Lower leg skin (tissue), 4 donors: ENCODE measurements at regions not wholly inside any gene's neighbourhood (a gene's known extent, or its start where the extent isn't known, plus 50 kb on each side); places are given as distances from the start of the nearest gene placed in this dataset.

Source experiments
- DNase-seq, 2 donors: peaks; one replicate each; pipeline ENCODE4 v3.0.0-alpha.2; 2019; ENCODE audit warnings: low spot score in 2 of 2
- H3K4me3 ChIP-seq: fragments of 200-600 bp; sonication (generic); 2 replicates; pipeline ENCODE4 v1.5.1; 2017; ENCODE audit warnings: mild to moderate bottlenecking, low read depth; ENCODE audit not compliant: poor library complexity, severe bottlenecking
- CTCF ChIP-seq, 3 donors: fragments of 450-650 bp; IDR thresholded peaks; one replicate each; pipeline ENCODE4 v1.5.1; 2016; ENCODE audit warnings: antibody characterized with exemption in 3 of 3, mild to moderate bottlenecking in 3 of 3, moderate library complexity in 2 of 3
- POLR2A ChIP-seq, 2 donors: fragments of 450-650 bp; IDR thresholded peaks; one replicate each; pipeline ENCODE4 v1.6.1; 2016 to 2017; ENCODE audit warnings: antibody characterized with exemption in 2 of 2, mild to moderate bottlenecking in 1 of 2, moderate library complexity in 1 of 2
- WGBS, 2 donors: methylation state at CpG; one replicate each; pipeline ENCODE4 v1.1.5; 2018; 5-methylcytosine and 5-hydroxymethylcytosine counted together
- intact Hi-C: fragments of 100-400 bp; cut with DNase I; formaldehyde crosslinking; loops from one replicate; pipeline ENCODE4 v1.15.0; 2023; ENCODE audit warnings: low total_unique reads

- no peak overlapping the region for H3K4me3 ChIP-seq
- intact Hi-C loops, result no loop called here
- TF ChIP-seq POLR2A (IDR thresholded peaks at IDR 0.05) (no peak), CTCF (IDR thresholded peaks at IDR 0.05) (no peak)
- 33 to 37% methylated on average over 2 of the region's 2 CpGs for WGBS, 2 donors
- DNase-seq, result no peak
These were observed 232.3 kb upstream of the WWC1 start for GRCh38 chr5:168059131-168059530.

- H3K4me3 ChIP-seq, result no peak overlapping the region
- no peak for DNase-seq
- intact Hi-C loops, result no loop called here
- TF ChIP-seq CTCF (IDR thresholded peaks at IDR 0.05) (no peak), POLR2A (IDR thresholded peaks at IDR 0.05) (no peak)
- 90 to 92% methylated on average over 3 of the region's 3 CpGs for WGBS, 2 donors
These were observed 229.2 kb upstream of the WWC1 start for GRCh38 chr5:168062239-168062638.

DNA sequence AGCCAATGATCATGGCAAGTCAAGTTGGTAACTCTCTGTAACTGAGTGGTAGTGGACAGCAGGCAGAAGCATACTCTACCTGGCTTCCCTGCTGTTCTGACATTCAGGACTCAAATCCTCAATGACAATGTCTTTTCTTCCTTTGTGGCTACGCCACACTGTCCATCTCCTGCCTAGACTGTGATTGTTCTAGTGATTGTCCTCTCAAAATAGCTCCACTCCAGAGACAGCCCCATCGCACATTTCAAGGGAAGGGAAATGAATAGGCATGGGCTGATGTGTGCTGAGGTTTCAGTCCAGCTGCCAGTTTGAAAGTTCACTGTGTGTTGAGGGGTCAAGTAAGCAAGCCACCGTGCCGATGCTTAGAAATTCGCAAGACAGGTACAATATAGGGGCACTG lies 227.0 kb upstream of the WWC1 start:
- TF ChIP-seq POLR2A (IDR thresholded peaks at IDR 0.05) (no peak), CTCF (IDR thresholded peaks at IDR 0.05) (no peak)
- no peak overlapping the region for H3K4me3 ChIP-seq
- 86 to 91% methylated on average over 5 of the region's 5 CpGs for WGBS, 2 donors
- intact Hi-C loops, result no loop called here
- no peak for DNase-seq

GRCh38 chr5:168064933-168065622 lies 226.4 kb upstream of the WWC1 start:
- intact Hi-C loops, result no loop called here

GRCh38 chr5:168066536-168067208 lies 224.8 kb upstream of the WWC1 start:
- intact Hi-C loops, result no loop called here
- 81 to 85% methylated on average over 5 of the region's 5 CpGs for WGBS, 2 donors
- no peak overlapping the region for H3K4me3 ChIP-seq
- no peak for TF ChIP-seq POLR2A (IDR thresholded peaks at IDR 0.05)
- no peak for TF ChIP-seq CTCF (IDR thresholded peaks at IDR 0.05)
- no peak for DNase-seq

More at GRCh38 chr5:168064933-168065622, 226.4 kb upstream of the WWC1 start:
- H3K4me3 ChIP-seq, result no peak overlapping the region
- 90 to 94% methylated on average over 8 of the region's 8 CpGs for WGBS, 2 donors
- TF ChIP-seq CTCF (IDR thresholded peaks at IDR 0.05), result no peak
- no peak for TF ChIP-seq POLR2A (IDR thresholded peaks at IDR 0.05)
- no peak for DNase-seq
